KOPT-K1 (cell line): ENCODE measurements at regions not wholly inside any gene's neighbourhood (a gene's known extent, or its start where the extent isn't known, plus 50 kb on each side); places are given as distances from the start of the nearest gene placed in this dataset.
"Not testable (repeated sequence)": the region's sequence is repeated elsewhere in the genome, so short reads cannot be mapped to it uniquely, and the experiment has no call there.

Source experiments
- H3K27ac ChIP-seq: fragments of 200-600 bp; sonication (generic); 2 replicates; pipeline ENCODE4 v1.5.1; 2016; ENCODE audit warnings: antibody characterized with exemption, mild to moderate bottlenecking, low read depth, low read length; ENCODE audit not compliant: poor library complexity, severe bottlenecking
- H3K36me3 ChIP-seq: fragments of 200-600 bp; sonication (generic); 2 replicates; pipeline ENCODE4 v1.5.1; 2017; ENCODE audit warnings: antibody characterized with exemption, mild to moderate bottlenecking, low read length, moderate library complexity; ENCODE audit not compliant: insufficient read depth
- H3K9me3 ChIP-seq: fragments of 200-600 bp; sonication (generic); 2 replicates; pipeline ENCODE4 v1.5.1; 2017; ENCODE audit warnings: antibody characterized with exemption, low read length, mild to moderate bottlenecking; ENCODE audit not compliant: insufficient read depth, poor library complexity, severe bottlenecking

DNA sequence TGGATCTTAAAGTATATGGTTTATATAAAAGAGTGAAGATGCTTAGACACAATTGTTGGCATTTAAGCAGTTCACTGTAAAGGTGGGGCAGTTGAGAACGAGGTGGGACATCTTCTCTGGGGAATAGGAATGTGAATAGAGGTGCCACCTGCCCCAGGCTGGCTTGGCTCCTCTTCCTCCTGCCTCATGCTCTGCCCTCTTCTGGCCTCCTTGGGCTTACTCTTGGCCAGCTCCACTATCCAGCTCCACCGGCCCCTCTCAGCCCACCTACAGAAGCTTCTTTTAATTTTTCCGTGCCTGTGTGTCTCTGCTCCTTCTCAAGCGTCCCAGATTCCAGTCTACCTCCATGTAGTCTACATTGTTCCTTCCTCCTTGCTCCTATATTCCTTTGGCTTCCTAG lies 122.1 kb downstream of the NUF2 start:
- Histone ChIP-seq H3K9me3 (no peaks in the 10 kb centered on the region), H3K36me3 (no peaks in the 10 kb centered on the region), H3K27ac (no peak overlapping the region)

DNA sequence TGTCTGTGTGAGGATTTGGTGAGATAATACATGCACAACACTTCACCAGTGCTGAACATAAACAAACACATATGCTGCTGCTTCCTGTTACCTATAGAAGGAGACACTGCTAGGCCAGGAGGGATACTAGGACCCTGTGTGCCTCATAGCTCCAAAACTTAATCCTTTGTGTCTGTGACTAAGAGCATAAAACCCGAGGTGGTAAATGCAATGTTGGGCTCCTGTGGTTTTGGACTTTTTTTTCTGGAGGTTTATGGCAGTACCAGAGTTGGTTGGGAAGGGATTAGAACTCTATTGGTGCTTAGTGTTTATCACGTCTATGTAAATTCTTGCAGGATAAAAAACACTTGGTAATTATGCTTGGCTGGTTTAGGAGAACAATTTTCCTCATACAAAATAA lies 122.9 kb downstream of the NUF2 start:
- H3K36me3 ChIP-seq = no peaks in the 10 kb centered on the region
- H3K9me3 ChIP-seq = no peaks in the 10 kb centered on the region
- H3K27ac ChIP-seq = no peak overlapping the region

DNA sequence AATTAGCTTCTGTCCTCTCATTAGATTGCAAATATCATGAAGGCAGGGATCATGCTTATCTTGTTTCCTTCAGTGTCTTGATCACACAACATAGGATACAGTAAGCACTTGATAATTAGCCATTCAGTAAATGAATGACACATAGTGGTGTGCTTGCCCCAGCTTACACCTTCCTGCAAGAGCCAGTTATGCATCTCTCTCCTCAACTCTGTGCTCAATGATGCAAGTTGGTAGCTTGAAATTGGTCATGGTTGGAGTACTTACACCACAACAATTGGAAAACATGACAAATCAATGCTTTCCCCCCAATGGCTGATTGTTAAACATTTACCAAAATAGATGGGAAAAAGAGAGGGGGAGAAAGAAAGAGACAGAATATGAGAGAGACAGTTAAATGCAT lies 129.2 kb downstream of the NUF2 start:
- no peak overlapping the region for H3K27ac ChIP-seq

DNA sequence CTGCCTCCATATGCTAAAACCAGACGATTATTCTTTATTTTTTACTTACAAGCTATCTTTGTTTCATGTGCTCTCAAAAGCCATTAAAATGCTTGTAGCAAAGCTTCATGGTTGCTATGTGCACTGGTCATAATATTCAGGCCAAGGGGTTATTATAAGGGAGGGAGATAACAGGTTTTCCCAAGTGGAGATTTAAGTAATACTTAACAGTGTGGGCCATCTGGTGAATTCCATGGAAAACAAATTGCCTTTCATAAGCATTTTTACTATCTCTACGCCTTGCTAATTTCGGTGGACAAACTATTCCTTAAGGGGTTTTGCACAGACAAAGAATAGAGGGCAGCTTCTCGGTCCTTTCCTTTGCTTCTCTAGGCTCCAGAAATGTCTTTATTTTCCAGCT lies 137.8 kb downstream of the NUF2 start:
- Histone ChIP-seq H3K36me3 (no peaks in the 10 kb centered on the region), H3K27ac (no peak overlapping the region), H3K9me3 (no peaks in the 10 kb centered on the region)

More for the DNA sequence above, 129.2 kb downstream of the NUF2 start:
- H3K36me3 ChIP-seq = no peaks in the 10 kb centered on the region
- no peaks in the 10 kb centered on the region for H3K9me3 ChIP-seq

DNA sequence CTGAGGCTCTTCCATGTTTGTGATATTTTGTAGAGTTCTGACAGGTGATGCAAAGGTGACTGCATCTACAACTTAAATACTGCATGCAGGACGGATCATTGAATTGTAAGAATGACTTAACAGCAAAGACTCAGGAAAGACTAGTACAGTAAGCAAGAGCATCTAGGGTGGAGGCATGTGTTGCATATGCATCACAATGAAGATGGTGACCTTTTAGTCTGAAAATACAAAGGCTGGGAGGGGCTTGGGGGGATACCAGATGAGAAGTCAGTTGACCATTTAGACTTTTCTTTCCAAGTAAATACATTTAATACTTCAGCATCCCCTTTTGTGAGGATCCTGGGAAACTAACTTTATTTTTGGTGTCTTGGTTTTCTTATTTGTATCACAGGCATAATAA lies 145.5 kb downstream of the NUF2 start:
- Histone ChIP-seq H3K9me3 (no peaks in the 10 kb centered on the region), H3K27ac (no peak overlapping the region), H3K36me3 (no peaks in the 10 kb centered on the region)

DNA sequence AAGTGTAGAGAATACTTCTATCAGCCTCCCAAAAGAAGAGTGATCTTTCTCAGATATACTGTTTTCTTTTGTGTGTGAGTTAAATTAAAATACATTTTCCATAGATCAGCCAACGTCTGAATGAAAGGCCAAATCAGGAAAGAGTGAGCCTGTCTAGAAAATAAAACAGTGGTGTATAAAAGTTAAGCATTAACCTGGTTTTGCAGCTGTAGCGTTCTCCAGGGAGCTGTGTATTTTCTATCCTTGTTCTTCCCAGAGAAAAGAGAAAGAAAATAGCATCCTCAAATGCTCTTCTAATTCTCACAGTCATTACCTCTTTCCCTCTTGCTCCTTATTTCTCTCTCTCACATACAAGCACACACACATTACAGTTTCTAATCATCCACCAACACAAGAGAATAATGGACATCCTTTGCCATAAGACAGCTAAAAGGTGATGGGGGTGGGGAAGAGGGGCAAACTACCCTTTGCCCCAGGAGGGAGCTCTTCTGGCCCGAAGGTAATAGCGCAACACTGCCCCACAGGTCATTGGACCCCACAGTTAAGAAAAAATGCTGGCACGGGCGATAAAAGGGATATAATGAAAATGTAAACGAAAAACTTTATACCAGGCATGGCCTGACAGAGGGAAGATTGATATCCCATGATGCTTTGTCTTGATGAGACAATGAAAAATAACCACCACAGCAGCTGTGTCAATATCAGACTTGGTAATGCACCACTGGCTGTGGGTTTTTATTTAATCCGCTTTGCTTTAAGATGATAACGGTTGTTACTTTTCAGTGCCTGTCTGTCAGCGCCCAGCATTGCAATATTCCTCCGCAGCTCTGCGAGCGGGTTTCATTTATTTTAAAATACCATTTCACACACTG lies 150.3 kb downstream of the NUF2 start:
- Histone ChIP-seq H3K9me3 (no peaks in the 10 kb centered on the region), H3K36me3 (no peaks in the 10 kb centered on the region), H3K27ac (no peak overlapping the region)

DNA sequence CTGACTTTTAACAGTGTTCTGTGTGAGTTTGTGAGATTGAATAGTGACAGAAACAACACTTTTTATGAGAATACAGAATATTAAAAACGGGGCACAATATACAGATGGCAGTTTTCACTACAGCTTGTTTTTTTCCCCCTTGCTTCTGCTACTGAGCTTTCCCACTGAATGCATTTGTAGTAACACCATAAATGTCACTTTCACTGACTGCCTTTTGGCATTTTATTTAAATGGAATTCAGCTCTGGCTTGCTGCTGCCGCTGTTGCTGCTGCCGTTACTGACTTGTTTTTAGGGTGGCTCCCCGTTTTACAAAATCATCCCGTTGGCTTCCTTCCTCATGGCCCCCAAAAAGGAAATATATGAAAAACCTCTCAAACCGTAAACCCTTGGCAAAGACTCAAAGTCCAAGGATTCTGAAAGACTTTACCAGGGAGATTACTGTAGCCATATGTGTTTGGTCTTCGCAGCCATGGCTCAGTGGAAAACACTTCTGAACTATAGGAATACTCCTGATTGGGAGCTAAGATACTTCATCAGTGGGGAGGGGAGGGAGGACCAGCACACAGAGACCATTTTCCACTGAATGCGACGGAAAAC lies 151.0 kb downstream of the NUF2 start:
- H3K36me3 ChIP-seq = no peaks in the 10 kb centered on the region
- no peak overlapping the region for H3K27ac ChIP-seq
- no peaks in the 10 kb centered on the region for H3K9me3 ChIP-seq

DNA sequence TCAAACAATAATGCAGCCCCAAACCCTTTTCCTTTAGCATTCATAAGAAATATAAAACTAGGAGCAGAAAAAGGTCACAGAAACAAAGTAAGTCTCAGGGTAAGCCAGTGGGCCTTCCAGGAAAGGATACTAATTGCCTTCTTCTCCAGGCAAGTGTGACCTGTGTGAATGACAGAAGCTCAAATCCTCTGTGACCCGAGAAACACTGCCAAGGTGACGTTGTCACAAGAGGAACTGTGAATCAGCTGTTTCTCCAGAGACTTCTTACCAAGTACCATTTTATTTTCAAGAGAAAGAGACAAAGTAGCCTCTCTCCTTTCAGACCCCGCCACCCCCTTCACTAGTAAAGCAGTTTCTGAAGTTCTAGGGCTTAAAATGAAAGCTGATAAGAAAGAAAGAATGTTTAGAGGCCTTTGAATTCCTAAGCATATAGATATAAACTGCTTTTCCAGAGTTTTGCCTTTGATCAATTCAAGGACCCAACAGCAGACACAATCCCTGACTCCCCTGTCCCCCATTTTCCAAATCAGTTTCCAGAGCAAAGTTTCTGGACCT lies 155.6 kb downstream of the NUF2 start:
- H3K9me3 ChIP-seq = no peaks in the 10 kb centered on the region

DNA sequence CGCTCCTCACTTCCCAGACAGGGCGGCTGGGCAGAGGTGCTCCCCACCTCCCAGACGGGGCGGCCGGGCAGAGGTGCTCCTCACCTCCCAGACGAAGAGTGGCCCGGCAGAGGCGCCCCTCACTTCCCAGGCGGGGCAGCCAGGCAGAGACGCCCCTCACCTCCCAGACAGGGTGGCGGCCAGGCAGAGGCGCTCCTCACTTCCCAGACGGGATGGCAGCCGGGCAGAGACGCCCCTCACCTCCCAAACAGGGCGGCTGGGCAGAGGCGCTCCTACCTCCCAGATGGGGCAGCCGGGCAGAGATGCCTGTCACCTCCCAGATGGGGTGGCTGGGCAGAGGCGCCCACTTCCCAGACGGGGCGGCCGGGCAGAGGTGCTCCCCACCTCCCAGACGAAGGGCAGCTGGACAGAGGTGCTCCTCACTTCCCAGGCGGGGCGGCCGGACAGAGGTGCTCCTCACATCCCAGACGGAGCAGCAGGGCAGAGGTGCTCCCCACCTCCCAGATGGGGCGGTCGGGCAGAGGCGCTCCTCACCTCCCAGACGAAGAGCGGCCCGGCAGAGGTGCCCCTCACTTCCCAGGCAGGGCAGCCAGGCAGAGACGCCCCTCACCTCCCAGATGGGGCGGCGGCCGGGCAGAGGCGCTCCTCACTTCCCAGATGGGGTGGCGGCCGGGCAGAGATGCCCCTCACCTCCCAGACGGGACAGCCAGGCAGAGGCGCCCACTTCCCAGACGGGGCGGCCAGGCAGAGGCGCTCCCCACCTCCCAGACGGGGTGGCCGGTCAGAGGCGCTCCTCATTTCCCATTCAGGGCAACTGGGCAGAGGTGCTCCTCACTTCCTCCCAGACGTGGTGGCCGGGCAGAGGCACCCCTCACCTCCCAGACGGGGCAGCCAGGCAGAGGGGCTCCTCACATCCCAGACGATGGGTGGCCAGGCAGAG lies 176.9 kb downstream of the NUF2 start:
- H3K9me3 ChIP-seq, H3K36me3 ChIP-seq, H3K27ac ChIP-seq: not testable (repeated sequence)

More for the DNA sequence above, 155.6 kb downstream of the NUF2 start:
- H3K27ac ChIP-seq = no peak overlapping the region
- H3K36me3 ChIP-seq = no peaks in the 10 kb centered on the region

DNA sequence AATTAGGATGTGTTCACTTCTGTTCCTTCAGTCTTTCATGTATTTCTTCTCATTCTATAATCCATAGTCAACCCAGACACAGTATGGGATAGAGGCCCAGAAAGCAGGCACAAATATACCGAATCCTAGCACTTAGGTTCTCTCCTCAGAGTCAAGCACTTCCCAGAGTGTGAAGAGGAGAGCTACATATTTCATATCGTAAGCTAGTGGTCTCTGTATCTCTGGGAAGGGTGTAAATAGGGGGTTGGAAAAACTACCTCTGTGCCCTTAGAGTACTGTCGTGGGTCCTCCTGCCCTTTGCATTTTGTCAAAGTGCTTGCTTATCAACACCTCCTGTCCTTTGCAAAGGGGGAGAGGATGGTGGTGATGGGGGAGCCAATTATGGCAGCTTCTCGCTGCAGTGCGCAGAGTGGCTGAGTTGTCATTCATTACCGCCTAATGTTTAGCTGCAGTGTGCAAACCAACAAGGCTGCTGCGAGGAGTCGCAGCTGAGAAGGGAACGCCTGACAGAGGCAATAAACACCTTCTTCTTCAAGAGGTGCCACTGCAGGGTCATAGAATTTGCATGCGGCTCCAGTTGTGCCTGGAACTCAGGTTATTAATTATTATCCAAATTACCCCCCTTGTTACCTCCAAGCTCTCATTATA lies 182.7 kb downstream of the NUF2 start:
- Histone ChIP-seq H3K36me3 (no peaks in the 10 kb centered on the region), H3K27ac (no peak overlapping the region), H3K9me3 (no peaks in the 10 kb centered on the region)

DNA sequence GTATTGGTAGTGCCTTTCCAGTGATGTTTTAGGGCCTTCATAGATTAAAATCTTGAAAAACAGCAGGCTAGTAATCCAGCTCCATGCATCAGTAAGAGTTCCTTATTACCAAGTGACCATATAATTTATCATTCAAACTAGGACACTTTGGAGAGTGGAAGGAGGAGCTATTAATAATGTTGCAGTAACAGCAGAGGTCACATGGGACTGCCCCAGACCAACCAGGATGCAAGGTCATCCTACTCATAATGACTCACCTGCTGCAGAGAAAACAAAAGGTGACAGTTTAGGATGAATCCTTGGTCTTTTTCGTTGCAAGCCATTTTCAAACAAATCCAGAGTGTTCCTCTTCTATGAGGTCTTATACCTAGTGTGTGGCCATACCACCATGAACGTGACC lies 187.4 kb downstream of the NUF2 start:
- H3K27ac ChIP-seq = no peak overlapping the region

DNA sequence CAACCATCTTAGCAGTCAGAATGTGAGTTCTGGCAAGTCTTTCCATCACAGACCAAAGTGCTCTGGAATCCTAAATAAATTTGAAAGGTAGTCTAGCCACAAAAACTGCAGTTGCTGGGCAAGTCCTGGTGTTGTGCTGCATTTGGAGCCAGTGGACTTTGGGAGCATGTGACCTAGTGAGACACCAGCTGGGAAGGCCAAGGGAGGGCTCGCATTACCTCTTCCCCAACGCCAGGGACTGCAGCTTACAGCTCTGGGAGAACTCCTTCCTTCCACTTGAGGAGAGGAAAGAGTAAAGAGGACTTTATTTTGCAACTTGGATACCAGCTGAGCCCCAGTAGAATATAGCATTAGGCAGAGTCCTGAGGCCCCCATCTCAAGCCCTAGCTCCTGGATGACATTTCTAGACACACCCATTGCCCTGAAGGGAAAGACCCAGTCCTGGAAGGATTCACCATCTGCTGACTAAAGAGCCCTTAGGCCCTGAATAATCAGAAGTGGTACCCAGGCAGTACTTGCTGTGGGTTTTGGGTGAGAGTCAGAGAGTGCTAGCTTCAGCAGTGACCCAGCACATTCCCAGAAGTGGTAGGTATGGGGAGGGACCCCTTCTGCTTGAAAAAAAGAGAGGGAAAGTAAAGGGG lies 190.7 kb downstream of the NUF2 start:
- Histone ChIP-seq H3K36me3 (no peaks in the 10 kb centered on the region), H3K9me3 (no peaks in the 10 kb centered on the region), H3K27ac (no peak overlapping the region)

More for the DNA sequence above, 187.4 kb downstream of the NUF2 start:
- no peaks in the 10 kb centered on the region for H3K36me3 ChIP-seq
- H3K9me3 ChIP-seq = no peaks in the 10 kb centered on the region

DNA sequence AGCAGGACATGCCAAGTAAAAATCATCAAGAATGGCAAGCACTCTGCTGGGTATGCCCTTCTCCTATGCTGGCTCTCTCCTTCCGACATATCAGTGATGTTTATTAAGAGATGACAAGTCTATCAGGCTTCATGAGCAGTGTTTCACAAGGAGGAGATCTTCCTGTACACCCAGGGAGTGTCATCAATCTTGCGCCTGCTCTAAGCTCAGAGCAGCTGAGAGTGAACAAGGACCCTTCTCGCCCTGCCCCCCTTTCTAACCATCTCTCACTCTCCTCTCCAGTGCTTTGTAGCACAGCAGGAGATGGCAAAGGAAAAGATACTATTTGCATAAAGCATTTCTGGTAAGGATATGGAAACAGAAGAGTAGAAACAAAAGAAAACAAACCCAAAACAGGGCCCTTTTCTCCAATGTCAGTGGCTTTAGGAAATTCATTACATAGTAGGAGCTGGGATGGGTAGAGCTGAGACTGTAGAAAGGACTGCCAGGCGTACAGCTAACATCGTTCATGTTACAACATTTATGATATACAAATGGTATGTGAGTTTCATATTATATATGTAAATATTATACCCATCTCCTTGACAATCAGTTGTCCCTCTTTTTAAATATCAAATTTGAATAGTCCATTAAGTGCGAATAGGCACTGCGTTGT lies 201.7 kb downstream of the NUF2 start:
- no peaks in the 10 kb centered on the region for H3K9me3 ChIP-seq
- H3K27ac ChIP-seq = no peak overlapping the region
- H3K36me3 ChIP-seq = no peaks in the 10 kb centered on the region
